ENCODE measurements at regions not wholly inside any gene's neighbourhood (a gene's known extent, or its start where the extent isn't known, plus 50 kb on each side); places are given as distances from the start of the nearest gene placed in this dataset.
"Not testable (repeated sequence)": the region's sequence is repeated elsewhere in the genome, so short reads cannot be mapped to it uniquely, and the experiment has no call there.

DNA sequence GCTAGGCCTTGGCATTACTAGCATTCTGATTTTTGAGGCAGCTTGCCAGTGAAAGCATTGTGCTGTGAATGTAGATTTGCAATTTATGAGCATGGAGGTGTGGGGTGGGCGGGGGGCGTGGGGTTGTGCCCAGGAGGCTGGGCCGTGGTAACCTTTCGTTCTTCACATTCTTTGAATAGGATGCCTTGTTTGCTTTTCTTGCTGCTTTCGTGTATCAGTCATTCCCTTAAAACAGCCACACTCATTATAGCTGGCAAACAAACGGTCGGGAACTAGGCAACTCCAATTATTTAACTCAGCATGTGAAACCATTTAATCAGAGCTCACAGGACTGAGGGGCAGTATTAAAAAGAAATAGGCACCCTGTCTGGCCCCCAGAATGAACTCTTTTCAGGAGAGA, 115.9 kb upstream of the PELI2 start:
- DNase-seq: no peak

DNA sequence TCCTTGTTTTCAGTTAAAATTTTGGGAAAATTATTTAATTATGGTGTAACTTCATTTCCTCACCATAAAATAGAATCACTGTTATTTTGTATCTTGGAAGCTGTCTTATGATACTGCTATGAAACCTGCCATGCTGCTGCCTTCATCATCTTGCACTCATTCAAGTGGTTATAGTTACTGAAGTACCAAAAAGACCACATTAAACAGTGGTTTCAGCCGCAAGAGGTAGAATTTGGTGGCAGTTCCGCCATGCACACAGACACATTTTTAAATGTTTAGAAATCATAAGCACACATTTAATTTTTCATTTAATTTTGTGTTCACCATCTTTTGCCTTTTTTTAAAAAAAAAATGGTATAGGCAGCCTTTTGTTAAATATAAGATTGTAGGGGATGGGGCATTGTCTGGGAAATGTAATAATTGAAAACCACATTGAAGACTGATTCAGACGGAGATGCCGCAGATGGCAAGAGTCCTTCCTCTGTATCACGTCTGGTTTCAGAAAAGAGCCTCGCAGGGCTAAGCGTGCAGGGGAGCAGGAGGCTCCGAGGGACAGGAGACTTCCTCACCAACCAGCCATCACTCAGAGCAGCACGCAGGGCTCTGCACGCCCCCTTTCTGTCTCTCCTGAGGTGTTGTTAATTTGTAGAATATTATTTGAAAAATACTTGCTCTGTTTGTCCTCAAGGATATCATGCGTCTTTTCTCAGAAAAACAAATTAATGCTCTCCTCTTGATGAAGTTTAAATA, 115.2 kb upstream of the PELI2 start:
- no peak for DNase-seq

DNA sequence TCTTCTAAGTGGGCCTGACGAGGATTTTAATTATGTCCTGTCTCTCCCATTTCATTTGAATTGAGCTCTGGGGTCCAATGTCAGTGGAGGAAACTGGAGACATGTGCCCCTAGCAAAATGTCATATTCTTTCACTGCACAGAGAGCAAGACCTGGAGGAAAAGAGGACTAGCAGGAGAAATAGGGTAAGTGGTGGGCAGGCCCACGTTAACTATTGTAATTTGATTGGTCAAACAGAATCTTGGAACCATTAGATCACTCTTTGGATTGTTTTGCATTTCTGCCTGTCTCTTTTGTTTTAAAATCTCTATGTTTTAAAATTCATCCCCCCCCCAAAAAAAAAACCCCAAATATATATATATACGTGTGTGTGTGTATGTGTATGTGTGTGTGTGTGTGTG, 113.9 kb upstream of the PELI2 start:
- DNase-seq: no peak

DNA sequence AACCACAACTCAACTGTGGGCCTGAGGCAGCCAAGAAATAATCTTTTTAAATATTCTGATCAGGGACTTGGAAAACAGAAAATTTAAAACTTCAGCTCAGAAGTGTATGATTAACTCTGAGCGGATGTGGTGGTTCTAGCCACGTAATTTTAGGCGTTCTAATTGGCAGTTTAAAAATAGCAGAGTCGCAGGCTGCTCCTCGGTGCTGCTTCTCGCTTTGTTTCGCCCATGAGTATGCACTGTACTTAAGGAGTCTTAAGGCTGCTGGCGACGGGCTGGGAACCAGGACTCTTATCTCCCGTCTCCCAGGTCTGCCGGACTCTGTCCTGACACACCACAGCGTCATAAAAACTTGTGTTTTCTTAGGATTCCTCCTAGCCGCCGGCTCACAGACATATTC, 113.4 kb upstream of the PELI2 start:
- DNase-seq: no peak

DNA sequence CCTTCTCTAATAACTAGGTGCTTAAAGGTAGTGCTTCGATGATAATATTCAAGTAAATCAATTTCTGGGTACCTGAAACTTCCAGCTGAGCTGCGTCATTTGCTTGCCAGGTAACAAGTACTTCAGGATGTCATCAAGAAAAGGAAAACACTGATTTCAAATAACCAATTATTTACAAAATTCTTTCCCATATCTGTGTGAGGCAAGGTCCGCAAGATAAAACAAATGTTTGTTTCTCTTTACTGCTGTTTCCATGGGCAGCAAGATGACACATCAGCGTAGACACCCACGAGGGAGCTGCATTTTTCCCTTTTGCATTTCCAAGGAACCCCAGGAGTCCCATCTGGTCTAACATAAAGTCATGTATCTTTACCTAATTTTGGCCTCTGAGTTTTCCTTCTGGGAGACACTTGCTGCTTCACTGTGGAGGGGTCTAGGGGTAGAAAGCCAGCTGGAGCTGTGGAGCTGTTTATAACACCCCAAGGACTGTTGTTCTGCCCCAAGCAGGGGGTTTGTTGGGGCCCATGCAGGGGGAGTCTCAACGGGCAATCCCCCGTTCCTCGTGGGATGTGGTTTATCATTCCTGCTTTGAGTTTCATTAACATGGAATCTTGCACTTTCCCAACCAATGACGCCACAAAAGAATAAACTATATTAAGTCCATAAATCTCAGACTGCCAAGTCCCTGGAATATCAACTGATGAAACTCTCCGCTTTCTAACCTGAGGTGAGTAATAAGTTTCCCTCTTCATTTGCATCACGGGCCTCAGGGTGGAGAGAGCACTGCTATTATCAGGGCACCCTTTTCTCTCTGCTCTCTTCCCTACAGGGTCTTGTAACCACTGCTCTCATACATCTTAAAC, 112.8 kb upstream of the PELI2 start:
- DNase-seq: no peak

DNA sequence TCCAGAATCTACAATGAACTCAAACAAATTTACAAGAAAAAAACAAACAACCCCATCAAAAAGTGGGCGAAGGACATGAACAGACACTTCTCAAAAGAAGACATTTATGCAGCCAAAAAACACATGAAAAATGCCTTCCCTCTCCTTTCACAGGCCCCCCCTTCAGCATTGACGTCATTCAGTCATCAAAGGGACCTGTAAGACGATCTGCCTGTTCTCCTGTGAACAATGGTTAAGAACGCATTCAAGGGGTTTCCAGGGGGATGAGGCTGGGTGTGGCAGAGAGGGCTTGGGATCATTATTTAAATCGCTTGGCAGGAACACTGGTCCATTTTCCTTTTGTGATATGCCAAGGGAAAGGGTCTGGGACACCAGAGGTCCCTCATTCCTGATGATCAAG, 110.7 kb upstream of the PELI2 start:
- DNase-seq: not testable (repeated sequence)

GRCh38 chr14:56008150-56008549, 110.1 kb upstream of the PELI2 start:
- no peak for DNase-seq

DNA sequence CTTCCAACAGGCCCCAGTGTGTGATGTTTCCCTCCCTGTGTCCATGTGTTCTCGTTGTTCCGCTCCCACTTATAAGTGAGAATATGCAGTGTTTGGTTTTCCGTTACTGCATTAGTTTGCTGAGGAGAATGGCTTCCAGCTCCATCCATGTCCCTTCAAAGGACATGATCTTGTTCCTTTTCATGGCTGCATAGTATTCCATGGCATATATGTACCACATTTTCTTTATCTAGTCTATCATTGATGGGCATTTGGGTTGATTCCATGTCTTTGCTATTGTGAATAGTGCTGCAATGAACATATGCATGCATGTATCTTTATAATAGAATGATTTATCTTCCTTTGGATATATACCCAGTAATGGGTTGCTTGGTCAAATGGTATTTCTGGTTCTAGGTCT, 109.5 kb upstream of the PELI2 start:
- DNase-seq: not testable (repeated sequence)

GRCh38 chr14:56023661-56024081, 94.5 kb upstream of the PELI2 start:
- no peak for DNase-seq

GRCh38 chr14:56025191-56025590, 93.0 kb upstream of the PELI2 start:
- no peak for DNase-seq

GRCh38 chr14:56026506-56026905, 91.7 kb upstream of the PELI2 start:
- no peak for DNase-seq

DNA sequence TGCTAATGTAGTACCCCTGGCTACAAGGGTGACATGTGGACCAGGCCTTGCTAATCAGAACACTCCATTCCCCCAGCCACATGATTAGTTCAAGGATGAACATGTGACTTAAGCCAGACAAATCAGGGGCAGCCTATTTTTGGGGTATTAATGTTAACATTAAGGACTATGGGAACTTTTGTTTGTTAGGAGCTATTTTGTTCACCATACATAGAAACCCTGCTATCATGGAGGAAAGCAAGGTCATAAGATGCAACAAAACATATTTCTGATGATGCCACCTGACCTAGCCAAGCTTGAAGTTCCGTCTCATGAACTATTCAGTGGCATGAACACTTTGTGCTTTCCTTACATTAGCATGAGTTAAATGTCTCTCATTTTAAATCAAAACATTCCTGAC, 90.8 kb upstream of the PELI2 start:
- no peak for DNase-seq

DNA sequence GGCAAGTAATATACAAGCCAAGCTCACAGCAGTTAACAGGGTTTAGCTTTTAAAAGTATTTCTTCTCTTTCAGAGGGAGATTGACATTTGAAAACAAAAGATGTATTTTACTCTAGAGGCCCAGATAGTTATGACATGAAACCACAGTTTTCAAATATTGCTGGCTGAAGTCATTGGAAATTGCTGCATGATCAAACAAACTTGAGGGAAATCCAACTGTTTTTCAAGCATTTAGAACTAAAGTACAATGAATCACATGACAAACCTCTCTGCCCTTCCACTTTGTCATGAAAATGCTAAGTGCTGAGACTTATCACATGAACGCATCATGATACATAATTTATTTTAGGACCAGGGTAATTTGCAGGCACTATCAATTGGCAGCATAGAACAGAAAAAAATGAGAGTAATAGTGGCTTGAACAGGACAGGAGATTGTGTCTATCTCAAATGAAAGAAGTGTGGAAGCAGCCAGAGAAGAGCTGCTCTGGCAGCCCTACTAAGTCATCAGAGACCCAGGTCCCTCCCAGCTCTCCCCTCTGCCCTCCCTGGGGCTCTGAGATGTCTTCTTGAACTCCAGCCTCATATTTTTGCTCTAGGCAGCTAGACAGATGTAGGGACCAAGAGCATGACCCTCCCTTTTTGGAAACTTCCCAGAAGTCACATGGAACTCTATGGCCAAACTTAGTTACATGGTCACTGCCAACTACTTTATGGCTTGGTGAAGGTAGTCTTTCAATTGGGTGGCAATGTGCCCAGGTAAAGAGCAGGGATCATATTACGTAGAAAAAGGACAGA, 90.1 kb upstream of the PELI2 start:
- DNase-seq: no peak

GRCh38 chr14:56036353-56036752, 81.9 kb upstream of the PELI2 start:
- DNase-seq: no peak

- DNase-seq: no peak
These were observed 78.1 kb upstream of the PELI2 start for GRCh38 chr14:56040121-56040520.

GRCh38 chr14:56044196-56044595, 74.0 kb upstream of the PELI2 start:
- DNase-seq: no peak

DNA sequence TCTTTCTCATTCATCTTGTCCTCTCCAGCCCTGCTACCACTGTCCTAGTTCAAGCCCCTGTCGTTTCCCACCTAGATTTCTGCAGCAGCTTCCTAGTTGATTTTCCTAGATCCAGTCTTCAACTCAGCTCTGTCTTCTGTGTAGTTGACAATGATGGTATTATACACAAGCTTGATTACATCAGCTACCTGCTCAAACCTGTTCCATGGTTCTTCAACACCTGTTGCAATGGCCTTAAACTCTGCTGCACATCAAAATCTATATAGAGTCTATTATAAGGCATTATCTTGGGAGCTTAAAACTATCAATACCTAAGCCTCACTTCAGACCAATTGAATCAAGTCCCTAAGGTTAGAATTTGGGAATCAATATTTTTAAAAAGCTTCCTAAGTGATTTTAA, 71.7 kb upstream of the PELI2 start:
- DNase-seq: no peak

DNA sequence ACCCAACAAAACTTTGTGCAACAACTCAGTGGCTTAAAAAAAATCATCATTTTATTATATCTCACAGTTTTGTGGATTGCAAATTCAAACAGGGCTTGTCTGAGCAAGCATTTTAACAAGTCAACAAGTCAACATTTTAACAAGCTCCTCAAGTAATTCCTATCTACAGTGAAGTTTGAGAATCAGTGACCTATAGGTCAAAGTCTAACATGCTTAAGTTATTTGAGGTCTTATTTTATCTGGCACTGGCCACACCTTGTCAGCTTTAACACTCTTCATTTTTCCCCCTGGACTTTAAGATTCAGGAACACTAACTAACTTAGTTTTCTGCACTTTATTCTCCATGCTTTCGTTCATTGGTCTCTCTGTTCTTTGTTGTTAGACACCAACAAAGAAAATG, 71.2 kb upstream of the PELI2 start:
- no peak for DNase-seq

DNA sequence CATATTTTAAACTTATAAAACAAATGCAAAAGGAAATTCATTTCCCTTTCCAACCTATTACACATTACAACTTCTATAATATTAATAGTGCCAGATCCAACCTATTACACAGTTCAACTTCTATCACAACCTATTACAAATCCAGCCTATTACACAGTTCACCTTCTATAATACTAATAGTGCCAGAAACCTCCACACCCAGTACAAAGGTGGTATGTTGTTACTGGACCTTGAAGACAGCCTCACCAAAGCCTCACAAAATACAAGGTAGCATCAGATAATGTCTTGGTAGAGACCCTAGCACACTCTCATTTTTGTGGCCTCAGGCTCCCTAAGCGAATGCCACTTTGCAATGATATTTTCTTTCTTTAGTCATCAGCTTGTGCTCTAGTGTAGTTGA, 68.7 kb upstream of the PELI2 start:
- DNase-seq: no peak

- DNase-seq: no peak
These were observed 62.7 kb upstream of the PELI2 start for GRCh38 chr14:56055511-56055910.

DNA sequence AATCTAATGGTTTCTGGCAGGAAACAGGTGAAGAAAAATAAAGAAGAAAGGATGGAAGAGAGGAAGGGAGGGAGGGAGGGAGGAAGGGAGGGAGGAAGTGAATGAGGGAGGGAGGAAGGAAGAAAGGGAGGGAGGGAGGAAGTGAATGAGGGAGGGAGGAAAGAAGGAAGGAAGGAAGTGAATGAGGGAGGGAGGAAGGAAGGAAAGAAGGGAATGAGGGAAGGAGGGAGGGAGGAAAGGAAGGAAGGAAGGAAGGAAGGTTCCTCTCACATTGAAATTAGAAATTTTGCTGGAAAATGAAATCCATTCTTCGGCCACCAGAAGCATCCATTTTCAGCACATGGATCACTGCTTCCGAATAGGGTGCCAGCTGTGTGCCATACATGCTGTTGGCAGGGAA, 62.2 kb upstream of the PELI2 start:
- DNase-seq: no peak

DNA sequence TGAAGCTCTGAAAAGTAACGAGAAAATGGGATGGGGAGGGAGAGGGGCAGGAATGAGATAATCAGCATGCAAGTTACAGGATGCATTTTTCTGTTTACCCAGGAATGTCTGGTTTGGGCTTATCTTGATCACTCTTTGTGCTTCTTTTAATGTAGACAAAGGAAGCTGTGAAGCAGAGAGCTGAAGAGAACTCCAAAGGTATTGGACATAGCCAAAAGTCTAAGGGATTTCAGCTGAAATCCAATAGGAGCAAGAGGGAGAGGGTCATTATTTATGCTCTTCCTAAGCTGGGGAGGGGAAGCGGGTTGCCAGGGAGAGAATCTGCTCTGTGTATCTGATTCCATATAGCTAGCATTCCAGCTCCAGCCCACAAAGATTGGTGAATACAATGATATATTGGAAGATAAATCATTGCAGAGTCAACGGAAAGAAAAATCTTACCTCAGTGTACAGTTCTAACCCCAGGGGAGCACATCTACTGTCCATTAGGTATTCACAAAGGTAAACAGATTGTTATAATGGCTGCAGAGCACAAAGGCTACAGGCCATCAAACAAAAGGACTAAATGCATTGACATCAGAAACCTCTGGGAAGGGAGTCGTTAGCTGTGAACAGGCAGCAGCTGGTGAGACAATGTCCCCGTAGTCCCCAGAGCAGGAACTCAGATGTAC, 61.0 kb upstream of the PELI2 start:
- DNase-seq: no peak

DNA sequence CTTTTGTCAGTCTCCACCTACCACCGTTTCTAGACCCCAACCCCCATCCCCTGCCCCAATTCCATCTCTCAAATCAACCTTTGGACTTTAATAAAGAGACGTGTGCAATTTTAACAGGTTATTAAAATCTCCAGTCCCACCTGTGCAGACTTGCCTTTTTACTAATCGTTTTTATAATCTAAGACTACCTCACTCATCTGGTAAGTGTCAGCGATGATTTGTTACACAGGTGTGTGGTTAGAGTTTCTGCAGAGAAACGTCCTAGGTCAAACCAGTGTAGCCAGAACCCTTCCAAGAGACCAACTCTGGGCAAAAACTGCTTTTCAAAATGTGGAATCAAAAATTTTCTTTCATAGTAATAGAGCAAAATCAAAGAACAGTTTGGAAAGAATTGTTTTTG, 60.4 kb upstream of the PELI2 start:
- DNase-seq: no peak

Measured in bone marrow (tissue), 2 donors.